GM12872 (cell line): ENCODE measurements at regions not wholly inside any gene's neighbourhood (a gene's known extent, or its start where the extent isn't known, plus 50 kb on each side); places are given as distances from the start of the nearest gene placed in this dataset.

Experiments
- CTCF ChIP-seq: IDR thresholded peaks from 3 replicates; pipeline ENCODE4 v1.5.1; 2011; ENCODE audit warnings: low read depth, mild to moderate bottlenecking, low read length, moderate library complexity; ENCODE audit not compliant: insufficient read depth

- TF ChIP-seq CTCF, result no peak
These were observed 52.0 kb downstream of the ZC3H11B start for GRCh38 chr1:219560856-219561255.

- no peak for TF ChIP-seq CTCF
These were observed 53.0 kb downstream of the ZC3H11B start for GRCh38 chr1:219559899-219560298.

GRCh38 chr1:219555806-219556205, 57.1 kb downstream of the ZC3H11B start:
- no peak for TF ChIP-seq CTCF

- TF ChIP-seq CTCF, result no peak
These were observed 57.7 kb downstream of the ZC3H11B start for GRCh38 chr1:219555031-219555692.

- no peak for TF ChIP-seq CTCF
These were observed 58.9 kb downstream of the ZC3H11B start for GRCh38 chr1:219553934-219554502.

- TF ChIP-seq CTCF, result no peak
These were observed 62.7 kb downstream of the ZC3H11B start for GRCh38 chr1:219550201-219550600.

GRCh38 chr1:219549215-219549614, 63.7 kb downstream of the ZC3H11B start:
- no peak for TF ChIP-seq CTCF
